ENCODE measurements at regions not wholly inside any gene's neighbourhood (a gene's known extent, or its start where the extent isn't known, plus 50 kb on each side); places are given as distances from the start of the nearest gene placed in this dataset.
"Not testable (repeated sequence)": the region's sequence is repeated elsewhere in the genome, so short reads cannot be mapped to it uniquely, and the experiment has no call there.

- DNase-seq (ENCODE audit: low spot score), result no peak
Observed at GRCh38 chr9:28999806-29000205, 1426.5 kb upstream of the C9orf72 start.

- no peak for DNase-seq (ENCODE audit: low spot score)
Observed at GRCh38 chr9:29001006-29001405, 1427.7 kb upstream of the C9orf72 start.

DNA sequence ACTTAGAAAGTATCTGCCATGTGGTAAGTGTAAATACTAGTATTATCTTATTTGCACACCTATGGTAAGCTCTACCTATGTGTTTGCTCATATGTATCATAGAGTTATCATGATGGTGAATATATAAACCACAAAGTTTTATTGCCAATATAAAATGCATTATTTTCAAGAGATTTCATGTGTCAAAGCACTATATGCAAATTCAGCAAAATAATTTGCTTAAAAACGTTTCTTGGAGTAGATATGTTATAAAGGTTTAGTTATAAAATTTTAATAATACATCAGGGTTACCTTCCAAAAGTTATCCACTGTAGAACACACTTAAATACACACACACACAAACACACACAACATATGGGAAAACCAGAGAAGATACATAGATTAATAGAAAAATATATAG lies 1431.7 kb upstream of the C9orf72 start:
- DNase-seq (ENCODE audit: low spot score), result no peak

DNA sequence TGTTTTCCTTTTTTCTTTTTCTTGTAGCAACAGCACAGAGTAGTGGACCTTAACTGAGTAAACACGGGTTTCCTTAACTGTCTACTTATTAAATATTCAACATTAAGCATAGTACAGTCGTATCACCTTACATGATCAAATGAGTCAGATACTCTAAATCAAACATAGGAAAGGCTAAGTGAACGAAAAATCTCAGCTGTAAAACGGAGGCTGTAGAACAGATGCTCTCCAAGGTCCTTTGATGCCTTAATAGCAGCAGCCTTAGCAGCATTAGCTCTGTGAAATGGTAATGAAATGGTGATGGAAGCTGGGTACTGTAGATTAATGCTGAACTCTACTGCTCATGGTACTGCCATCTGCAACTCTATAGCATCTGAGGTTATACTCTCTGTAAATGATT lies 1433.3 kb upstream of the C9orf72 start:
- no peak for DNase-seq (ENCODE audit: low spot score)

- no peak for DNase-seq (ENCODE audit: low spot score)
Observed at GRCh38 chr9:29012911-29013310, 1439.6 kb upstream of the C9orf72 start.

DNA sequence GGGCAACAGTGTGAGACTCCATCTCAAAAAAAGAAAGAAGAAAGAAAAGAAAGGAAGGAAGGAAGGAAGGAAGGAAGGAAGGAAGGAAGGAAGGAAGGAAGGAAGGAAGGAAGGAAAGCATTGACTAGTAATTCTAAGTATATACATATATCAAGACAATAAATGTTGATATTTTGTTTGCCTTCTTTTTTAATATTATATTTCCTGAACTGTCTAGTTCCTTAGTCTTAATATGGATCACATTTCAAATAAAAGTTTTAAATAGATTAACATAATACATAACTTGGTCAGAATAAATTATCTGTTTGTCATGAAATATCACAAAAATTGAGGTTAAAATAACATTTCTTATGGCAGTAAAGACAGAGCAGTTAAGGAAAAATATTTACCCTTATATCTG lies 1448.4 kb upstream of the C9orf72 start:
- DNase-seq (ENCODE audit: low spot score), result no peak

GRCh38 chr9:29038332-29038731 lies 1465.1 kb upstream of the C9orf72 start:
- DNase-seq (ENCODE audit: low spot score), result no peak

DNA sequence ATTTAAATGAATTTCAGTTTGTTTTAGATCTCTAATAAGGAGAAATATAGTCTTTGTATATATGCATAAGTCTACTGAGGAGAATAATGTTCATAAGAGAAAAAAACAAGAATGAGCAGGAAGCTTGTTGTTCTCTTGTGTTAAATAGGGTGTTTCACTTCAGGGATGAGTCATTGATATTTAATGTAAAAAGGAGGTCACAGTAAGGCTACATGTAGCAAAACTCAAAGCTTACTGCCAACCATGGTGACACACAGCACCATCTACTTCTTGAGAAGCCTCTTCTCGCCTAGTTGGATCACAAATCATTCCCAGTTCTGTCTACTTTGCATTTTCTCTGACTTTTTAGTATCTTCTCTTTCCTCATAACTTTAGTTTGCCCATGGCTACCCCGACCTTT lies 1466.0 kb upstream of the C9orf72 start:
- DNase-seq (ENCODE audit: low spot score), result no peak

DNA sequence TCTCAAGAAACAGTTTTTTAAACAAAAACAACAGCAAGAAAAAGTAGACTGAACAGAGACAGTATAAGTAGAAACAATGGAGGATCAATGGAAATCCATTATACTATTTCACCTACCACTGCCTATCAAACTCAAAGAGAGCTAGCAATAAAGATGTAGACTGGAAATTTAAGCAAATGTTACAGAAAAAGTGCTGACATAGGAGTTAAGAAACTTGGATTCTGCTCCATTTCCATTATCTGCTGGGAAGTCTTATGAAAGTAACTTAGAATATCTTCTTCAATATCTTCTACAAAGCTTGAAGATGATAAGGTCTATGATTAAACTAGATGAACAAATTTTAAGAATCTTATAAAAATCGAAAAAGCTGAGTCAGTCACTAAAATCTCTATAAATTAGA lies 1469.8 kb upstream of the C9orf72 start:
- no peak for DNase-seq (ENCODE audit: low spot score)

- no peak for DNase-seq (ENCODE audit: low spot score)
Observed at GRCh38 chr9:29044959-29045358, 1471.7 kb upstream of the C9orf72 start.

- no peak for DNase-seq (ENCODE audit: low spot score)
Observed at GRCh38 chr9:29060041-29060440, 1486.8 kb upstream of the C9orf72 start.

- no peak for DNase-seq (ENCODE audit: low spot score)
Observed at GRCh38 chr9:29062446-29062845, 1489.2 kb upstream of the C9orf72 start.

DNA sequence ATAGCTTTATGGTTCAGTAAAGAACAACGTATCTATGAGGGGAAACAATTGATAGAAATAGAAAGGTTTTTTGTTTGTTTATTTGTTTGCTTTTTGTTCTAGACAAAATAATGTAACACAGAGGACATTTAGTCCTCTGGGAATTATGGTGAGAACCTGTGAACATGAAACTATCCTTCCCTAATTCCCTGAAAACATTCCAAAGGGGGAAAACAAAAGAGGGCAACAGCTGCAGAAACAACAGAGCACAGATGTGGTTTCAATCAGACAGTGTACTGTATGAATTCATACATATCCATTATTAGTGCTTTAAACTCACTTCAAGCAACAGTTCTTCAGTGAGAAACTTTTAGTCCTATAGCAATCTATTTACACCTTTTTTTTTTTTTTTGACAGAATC lies 1489.8 kb upstream of the C9orf72 start:
- DNase-seq (ENCODE audit: low spot score), result no peak

- DNase-seq (ENCODE audit: low spot score), result no peak
Observed at GRCh38 chr9:29066141-29066640, 1492.9 kb upstream of the C9orf72 start.

DNA sequence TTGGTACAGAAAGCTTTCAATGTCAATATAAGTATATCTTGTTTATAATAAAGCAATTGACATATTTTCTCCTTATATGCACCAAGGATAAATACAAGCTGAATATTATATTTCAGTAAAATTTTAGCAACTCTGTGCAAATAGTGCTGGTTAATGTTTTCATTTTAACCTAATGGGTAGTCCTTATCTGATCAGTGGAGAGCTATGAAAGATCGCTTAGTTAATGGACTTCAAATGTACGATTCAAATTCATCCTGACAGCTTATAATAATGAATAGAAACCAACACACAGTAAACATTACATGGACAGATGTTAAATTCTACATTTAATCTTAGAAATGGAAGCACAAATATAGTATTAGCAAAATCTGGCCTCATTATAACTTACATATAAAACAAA lies 1495.2 kb upstream of the C9orf72 start:
- no peak for DNase-seq (ENCODE audit: low spot score)

- no peak for DNase-seq (ENCODE audit: low spot score)
Observed at GRCh38 chr9:29069376-29069775, 1496.1 kb upstream of the C9orf72 start.

DNA sequence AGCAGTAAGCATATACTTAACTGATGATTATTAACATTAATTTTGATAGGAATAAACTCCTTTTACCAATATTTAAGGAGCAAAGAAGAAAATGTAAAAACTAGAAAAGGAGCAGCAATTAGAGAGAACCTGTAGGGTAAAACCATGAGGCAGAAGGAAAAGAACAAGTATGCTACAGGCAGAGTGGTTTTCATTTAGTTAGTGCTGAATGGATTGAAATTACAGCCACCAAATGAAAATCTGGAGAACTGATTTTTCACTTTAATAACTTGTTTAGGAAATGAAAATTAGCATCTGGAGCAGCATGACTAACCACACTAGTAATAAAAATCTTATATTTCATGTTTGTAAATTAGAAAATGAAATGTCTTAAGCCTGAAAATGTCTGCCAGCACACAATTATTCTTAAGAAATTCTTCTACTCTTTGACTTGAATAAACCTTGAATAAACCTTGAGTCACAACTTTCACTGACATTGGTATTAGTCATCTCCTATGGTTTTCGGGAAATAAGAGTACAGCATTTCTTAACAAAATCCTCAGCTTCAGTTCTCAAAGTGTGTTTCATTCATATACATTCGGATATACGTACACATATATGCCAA lies 1504.9 kb upstream of the C9orf72 start:
- no peak for DNase-seq (ENCODE audit: low spot score)

GRCh38 chr9:29100762-29101161 lies 1527.5 kb upstream of the C9orf72 start:
- no peak for DNase-seq (ENCODE audit: low spot score)

DNA sequence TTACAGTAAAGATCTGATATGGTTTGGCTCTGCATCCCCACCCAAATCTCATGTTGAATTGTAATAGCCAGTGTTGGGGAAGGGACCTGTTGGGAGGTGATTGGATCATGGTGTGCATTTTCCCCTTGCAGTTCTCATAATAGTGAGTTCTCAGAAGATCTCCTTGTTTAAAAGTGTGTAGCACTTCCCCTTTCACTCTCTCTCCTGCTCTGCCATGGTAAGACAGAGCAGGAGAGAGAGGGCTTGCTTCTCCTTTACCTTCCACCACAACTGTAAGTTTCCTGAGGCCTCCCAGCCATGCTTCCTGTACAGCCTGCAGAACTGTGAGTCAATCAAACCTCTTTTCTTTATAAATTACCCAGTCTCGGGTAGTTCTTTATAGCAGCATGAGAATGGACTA lies 1530.9 kb upstream of the C9orf72 start:
- not testable (repeated sequence) for DNase-seq (ENCODE audit: low spot score)

GRCh38 chr9:29118555-29118954 lies 1545.3 kb upstream of the C9orf72 start:
- DNase-seq (ENCODE audit: low spot score), result no peak

DNA sequence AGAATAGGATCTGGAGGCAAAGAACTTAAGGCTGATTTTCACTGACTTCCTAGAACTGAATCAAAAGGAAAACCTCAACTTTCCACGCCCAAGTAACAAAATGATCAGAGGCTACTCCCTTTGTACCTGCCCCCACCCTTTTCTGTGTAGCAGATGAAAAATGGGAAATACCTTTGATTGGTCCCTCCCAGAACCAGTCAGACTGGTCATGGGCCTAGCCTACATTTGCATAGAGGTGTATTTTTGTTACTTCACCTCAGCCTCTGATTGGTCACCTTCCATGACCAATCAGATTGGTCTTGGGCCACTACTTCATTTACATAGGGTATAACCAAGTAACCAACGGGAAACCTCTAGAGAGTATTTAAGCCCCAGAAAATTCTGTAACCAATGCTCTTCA lies 1553.5 kb upstream of the C9orf72 start:
- DNase-seq (ENCODE audit: low spot score), result no peak

GRCh38 chr9:29129763-29130162 lies 1556.5 kb upstream of the C9orf72 start:
- DNase-seq (ENCODE audit: low spot score), result no peak

DNA sequence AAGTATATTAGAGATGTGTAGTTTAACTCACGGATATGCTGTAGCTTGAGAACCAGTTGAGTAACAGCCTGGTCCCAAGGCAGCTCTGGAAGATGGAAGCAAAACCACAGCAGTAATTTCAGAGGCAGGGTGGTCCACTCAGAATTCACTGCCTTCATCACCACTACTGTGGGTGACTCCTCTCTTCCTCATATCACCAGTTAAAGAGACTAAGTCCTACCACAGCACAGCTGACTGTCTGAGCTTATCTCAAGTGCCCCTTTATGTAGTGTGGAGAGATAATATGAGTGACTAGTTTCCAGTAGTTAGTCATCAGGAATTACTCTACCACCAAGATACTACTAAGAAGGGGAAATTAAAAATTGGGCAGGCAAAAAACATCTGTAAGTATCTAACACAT lies 1571.2 kb upstream of the C9orf72 start:
- no peak for DNase-seq (ENCODE audit: low spot score)

- no peak for DNase-seq (ENCODE audit: low spot score)
Observed at GRCh38 chr9:29150606-29151005, 1577.3 kb upstream of the C9orf72 start.

Data from LoVo (cell line).